ENCODE measurements at regions not wholly inside any gene's neighbourhood (a gene's known extent, or its start where the extent isn't known, plus 50 kb on each side); places are given as distances from the start of the nearest gene placed in this dataset.
A peak's percentile ranks its signal among the peaks of the same experiment; 100 is the strongest.

- DNase-seq (ENCODE audit: low read depth): no peak
- TF ChIP-seq CTCF (IDR thresholded peaks at IDR 0.05; ENCODE audit: insufficient read depth, low read depth, low read length): no peak
- H3K4me3 ChIP-seq (ENCODE audit: low read depth, low read length): no peak overlapping the region
These were observed 113.7 kb downstream of the FGF18 start for GRCh38 chr5:171533153-171533552.

- no peak overlapping the region for H3K4me3 ChIP-seq (ENCODE audit: low read depth, low read length)
- no peak for TF ChIP-seq CTCF (IDR thresholded peaks at IDR 0.05; ENCODE audit: insufficient read depth, low read depth, low read length)
- DNase-seq (ENCODE audit: low read depth): no peak
These were observed 114.8 kb downstream of the FGF18 start for GRCh38 chr5:171534043-171534895.

- no peak overlapping the region for H3K4me3 ChIP-seq (ENCODE audit: low read depth, low read length)
- no peak for TF ChIP-seq CTCF (IDR thresholded peaks at IDR 0.05; ENCODE audit: insufficient read depth, low read depth, low read length)
- no peak for DNase-seq (ENCODE audit: low read depth)
These were observed 115.7 kb downstream of the FGF18 start for GRCh38 chr5:171535162-171535561.

- DNase-seq (ENCODE audit: low read depth): peak; percentile 7
- no peak overlapping the region for H3K4me3 ChIP-seq (ENCODE audit: low read depth, low read length)
- TF ChIP-seq CTCF (IDR thresholded peaks at IDR 0.05; ENCODE audit: insufficient read depth, low read depth, low read length): no peak
These were observed 117.8 kb downstream of the FGF18 start for GRCh38 chr5:171537070-171537849.

- no peak for DNase-seq (ENCODE audit: low read depth)
- no peak overlapping the region for H3K4me3 ChIP-seq (ENCODE audit: low read depth, low read length)
- TF ChIP-seq CTCF (IDR thresholded peaks at IDR 0.05; ENCODE audit: insufficient read depth, low read depth, low read length): no peak
These were observed 118.6 kb downstream of the FGF18 start for GRCh38 chr5:171537923-171538537.

GRCh38 chr5:171538681-171539080, 119.2 kb downstream of the FGF18 start:
- H3K4me3 ChIP-seq (ENCODE audit: low read depth, low read length): no peak overlapping the region
- no peak for DNase-seq (ENCODE audit: low read depth)
- TF ChIP-seq CTCF (IDR thresholded peaks at IDR 0.05; ENCODE audit: insufficient read depth, low read depth, low read length): no peak
